Rectal smooth muscle tissue (tissue), 1 donor: ENCODE measurements at regions not wholly inside any gene's neighbourhood (a gene's known extent, or its start where the extent isn't known, plus 50 kb on each side); places are given as distances from the start of the nearest gene placed in this dataset.

ENCODE experiments used
- H3K27ac ChIP-seq: one replicate; pipeline ENCODE4 v1.7.0; 2013; ENCODE audit warnings: low read depth, low read length, inconsistent platforms
- H3K27me3 ChIP-seq: one replicate; pipeline ENCODE4 v1.7.0; 2013; ENCODE audit warnings: low read length; ENCODE audit not compliant: control insufficient read depth, insufficient read depth
- H3K36me3 ChIP-seq: one replicate; pipeline ENCODE4 v1.7.0; 2013; ENCODE audit warnings: low read length; ENCODE audit not compliant: control insufficient read depth, insufficient read depth
- H3K4me1 ChIP-seq: one replicate; pipeline ENCODE4 v1.7.0; 2013; ENCODE audit warnings: low read length; ENCODE audit not compliant: control insufficient read depth, insufficient read depth
- H3K4me3 ChIP-seq: one replicate; pipeline ENCODE4 v1.7.0; 2013; ENCODE audit warnings: low read length
- H3K9ac ChIP-seq: one replicate; pipeline ENCODE4 v1.7.0; 2013; ENCODE audit warnings: low read length

DNA sequence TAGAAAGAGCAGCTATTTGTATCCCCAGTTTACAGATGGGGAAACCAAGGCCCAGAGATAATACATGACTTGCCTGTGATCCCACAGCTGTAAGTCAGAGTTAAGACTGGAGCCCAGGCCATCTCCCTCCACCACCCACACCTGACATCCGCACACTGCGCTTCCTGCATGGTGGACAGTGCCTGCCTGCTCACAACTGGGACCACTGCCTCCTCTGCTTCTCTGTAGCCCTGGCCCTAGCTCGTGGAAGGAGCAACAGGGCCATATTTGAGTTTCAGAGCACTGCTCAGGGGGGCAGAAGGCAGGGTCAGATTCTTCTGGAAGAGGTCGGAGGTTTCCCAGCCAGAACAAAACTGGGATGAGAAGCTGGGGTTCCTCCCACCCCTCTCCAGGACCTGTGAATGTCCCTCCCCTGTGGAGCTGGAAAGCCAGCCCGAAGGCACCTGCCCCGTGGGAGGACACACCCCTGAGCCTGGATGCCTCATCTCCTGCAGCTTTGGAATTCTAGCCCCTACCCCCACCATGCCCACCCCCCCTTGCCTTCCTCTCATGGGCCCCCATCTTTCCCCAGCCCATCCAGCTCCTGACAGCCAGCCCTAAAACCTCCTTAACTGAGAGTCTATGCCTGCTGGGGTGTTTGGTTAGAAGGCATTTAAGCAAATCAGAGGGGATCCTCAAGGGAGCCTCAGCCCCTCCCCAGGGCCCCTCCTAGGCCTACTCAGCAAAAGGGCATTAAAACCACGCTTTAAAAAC is 100.1 kb downstream of the TPRA1 start:
- Histone ChIP-seq H3K36me3 (no peaks in the 10 kb centered on the region), H3K4me1 (no peaks in the 10 kb centered on the region), H3K9ac (no peak overlapping the region), H3K27me3 (no peaks in the 10 kb centered on the region), H3K27ac (no peak overlapping the region), H3K4me3 (no peak overlapping the region)

DNA sequence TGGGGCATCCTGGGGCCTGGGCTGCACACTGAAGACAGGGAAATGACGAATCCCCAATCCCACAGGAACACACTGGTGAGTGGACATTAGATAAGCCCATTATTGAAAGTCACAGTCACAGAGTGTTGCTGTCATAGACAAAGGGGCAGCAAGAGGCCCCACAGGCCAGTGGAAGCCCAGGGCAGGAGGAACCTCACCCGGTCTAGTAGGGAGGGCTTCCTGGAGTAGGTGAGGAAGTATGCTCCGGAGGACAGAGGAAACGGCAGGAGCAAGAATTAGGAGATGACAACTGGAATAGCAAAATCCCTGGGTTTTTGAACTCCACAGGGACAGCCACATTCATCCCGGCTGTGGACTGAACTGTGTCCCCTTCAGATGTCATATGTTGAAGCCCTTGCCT is 101.2 kb downstream of the TPRA1 start:
- H3K4me1 ChIP-seq, result no peaks in the 10 kb centered on the region
- no peak overlapping the region for H3K27ac ChIP-seq
- no peaks in the 10 kb centered on the region for H3K27me3 ChIP-seq
- H3K36me3 ChIP-seq, result no peaks in the 10 kb centered on the region
- no peak overlapping the region for H3K4me3 ChIP-seq
- H3K9ac ChIP-seq, result no peak overlapping the region

DNA sequence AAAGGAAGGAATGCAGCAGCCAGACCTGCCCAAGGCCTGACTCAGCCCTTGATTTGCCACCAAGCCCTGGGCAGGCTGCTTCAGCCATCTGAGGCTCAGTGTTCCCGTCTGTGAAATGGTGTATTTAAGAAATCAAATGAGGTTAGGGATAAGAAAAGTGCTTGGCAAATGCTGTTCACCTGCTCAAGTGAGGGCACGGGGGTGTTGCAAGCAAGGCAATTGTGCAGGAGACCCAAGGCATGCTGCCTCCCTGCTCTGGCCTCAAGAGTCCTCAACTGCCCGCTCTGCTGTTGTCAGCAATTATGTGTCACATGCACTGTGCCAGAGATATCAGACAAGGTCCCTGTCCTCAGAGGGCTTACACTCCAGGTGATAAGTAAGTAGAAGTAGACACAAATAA is 101.8 kb downstream of the TPRA1 start:
- Histone ChIP-seq H3K36me3 (no peaks in the 10 kb centered on the region), H3K4me1 (no peaks in the 10 kb centered on the region), H3K27ac (no peak overlapping the region), H3K9ac (no peak overlapping the region), H3K4me3 (no peak overlapping the region), H3K27me3 (no peaks in the 10 kb centered on the region)

DNA sequence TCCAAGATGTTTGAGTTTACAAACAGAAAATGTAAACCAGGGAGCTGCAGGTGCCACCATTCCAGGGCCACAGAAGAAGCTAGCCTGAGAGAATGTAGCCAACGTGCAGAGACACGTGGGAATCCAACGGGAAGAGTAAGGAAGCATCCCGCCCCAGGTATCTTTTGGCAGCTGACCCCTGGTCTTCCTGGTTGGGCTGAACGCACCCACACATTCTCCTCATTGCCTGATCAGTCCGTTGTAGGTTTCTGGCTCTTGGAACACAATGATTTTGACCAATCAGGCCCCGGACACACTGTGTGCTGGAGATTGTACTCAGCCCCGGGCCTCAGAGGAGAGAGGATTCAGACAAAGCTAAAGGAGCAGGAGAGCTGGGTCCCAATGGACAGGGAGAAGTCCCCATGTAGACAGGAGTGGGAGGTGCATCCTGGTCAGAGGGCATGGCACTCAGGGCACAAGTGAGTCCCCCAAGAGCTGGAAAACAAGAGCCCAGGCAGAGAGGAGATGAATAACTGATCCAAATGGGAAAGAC is 102.3 kb downstream of the TPRA1 start:
- no peak overlapping the region for H3K27ac ChIP-seq
- H3K36me3 ChIP-seq, result no peaks in the 10 kb centered on the region
- no peak overlapping the region for H3K4me3 ChIP-seq
- H3K9ac ChIP-seq, result no peak overlapping the region
- no peaks in the 10 kb centered on the region for H3K4me1 ChIP-seq
- no peaks in the 10 kb centered on the region for H3K27me3 ChIP-seq

DNA sequence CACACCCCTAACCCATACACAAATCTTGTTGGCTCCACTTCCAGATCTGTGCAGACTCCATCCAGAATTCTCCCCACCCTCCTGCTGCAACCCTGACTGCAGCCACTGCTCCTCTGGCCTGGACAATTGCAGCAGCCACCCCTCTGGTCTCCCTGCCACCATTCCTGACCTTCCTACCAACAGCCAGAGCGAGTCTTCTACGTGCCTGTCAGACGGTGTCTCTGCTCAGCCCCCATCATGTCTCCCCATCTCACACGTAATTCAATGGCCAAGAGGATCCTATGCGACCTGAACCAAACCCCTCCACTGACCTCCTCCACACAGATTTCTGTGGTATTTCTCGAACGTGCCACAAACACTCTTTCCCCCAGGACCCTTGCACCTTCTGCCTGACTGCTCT is 103.3 kb downstream of the TPRA1 start:
- Histone ChIP-seq H3K9ac (no peak overlapping the region), H3K36me3 (no peaks in the 10 kb centered on the region), H3K4me3 (no peak overlapping the region), H3K27ac (no peak overlapping the region), H3K27me3 (no peaks in the 10 kb centered on the region), H3K4me1 (no peaks in the 10 kb centered on the region)

DNA sequence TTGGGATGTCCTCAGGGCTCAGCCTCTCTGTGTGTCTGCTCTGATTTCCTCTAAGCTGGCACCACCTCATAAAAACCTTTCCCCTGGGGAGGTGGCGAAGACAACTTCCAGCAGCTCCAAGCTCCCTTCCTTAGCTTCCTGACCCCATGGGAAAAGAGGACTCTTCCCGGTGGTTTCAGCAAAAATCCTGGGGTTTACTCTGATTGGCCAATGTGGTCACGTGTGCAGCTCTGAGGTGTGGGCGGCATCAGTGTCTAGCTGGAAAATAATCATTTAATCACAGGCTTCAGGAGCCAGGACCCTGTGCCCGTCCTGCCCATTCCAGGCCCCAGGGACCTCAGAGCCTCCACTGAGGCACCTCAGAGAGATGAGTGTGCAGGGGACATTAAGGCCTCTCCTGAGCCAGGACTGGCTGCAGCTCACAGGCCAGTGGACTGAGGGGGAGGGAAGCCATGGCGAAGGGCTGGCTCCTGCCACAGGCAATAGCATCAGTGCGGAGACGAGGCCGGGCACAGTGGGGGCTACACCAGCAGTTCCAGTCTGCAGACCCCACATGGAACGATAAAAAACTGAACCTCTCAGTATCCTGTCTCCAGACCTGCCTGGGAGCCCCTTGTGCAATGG is 104.1 kb downstream of the TPRA1 start:
- H3K4me3 ChIP-seq, result no peak overlapping the region
- H3K27me3 ChIP-seq, result no peaks in the 10 kb centered on the region
- no peaks in the 10 kb centered on the region for H3K36me3 ChIP-seq
- no peaks in the 10 kb centered on the region for H3K4me1 ChIP-seq
- H3K9ac ChIP-seq, result no peak overlapping the region
- no peak overlapping the region for H3K27ac ChIP-seq

DNA sequence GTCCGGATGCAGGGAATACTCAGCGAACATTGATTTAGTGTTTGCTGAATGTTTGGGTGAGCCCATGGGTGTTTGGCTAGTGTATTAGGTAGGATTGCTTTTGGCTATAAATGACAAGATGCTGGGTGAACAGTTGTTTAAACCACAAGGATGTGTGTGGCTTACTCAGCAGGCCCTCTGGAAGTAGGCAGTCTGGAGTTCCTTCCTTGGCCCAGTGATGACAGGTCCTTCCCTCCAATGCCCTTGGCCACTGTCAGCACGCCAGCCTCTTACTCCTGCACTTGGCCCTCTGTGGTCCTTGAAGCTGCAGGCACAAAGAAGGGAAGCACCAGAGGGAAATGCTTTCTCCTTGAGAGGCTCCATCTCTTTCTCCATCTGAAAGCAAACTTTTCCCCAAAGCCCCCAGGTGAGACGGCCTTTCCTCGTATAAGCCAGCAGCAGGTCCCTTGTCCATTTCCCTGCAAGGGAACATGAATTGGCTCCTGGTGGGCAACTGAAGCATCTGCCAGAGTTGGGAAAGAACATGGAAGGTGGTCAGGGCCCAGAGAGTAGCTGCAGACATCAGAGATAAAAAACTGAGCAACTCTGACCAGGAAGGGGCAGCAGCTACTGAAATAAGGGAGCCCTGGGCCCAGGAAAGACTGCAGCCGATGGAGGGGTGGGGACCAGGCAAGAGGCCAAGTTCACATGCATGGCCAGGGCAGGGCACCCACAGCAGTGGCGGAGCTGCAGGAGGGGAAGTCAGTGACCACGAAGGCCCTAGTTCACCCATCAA is 105.0 kb downstream of the TPRA1 start:
- Histone ChIP-seq H3K36me3 (no peaks in the 10 kb centered on the region), H3K9ac (no peak overlapping the region), H3K27me3 (no peaks in the 10 kb centered on the region), H3K4me1 (no peaks in the 10 kb centered on the region), H3K4me3 (no peak overlapping the region), H3K27ac (no peak overlapping the region)

DNA sequence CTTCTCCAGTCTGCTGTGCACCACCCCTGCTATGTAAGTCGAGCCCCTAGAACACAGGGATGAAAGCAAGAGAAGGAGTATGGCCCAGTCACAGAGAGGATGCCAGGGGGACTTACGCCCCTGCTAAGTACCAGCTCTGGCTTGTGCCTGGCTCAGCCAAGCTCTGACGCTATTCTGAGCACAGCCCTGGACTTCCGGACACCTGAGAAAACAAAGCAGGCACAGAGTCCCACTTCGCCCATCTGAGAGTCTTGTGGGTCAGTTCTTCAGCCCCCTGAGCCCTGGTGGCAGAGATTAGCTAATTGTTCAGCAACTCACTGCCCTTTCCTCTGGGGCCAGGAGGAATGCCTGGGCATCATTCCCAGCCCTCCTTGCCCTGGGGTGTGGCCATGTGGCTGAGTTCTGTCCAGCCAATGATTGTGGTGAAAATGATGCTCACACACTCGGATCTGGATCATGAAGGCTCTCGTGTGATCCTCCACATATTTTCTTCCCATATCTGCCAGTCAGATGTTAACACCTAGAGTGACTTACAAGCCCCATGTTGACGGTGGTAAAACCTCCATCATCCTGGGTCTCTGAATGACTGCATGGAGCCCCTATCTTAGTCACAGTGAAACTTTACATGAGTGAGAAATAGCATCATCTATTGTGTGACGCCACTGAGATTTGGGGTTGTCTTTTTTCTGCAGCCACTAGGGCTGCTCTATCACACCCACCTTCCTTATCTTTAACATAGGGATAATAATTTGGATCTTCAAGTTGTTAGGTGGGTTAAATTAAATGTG is 105.7 kb downstream of the TPRA1 start:
- no peak overlapping the region for H3K27ac ChIP-seq
- no peaks in the 10 kb centered on the region for H3K36me3 ChIP-seq
- H3K4me3 ChIP-seq, result no peak overlapping the region
- H3K4me1 ChIP-seq, result no peaks in the 10 kb centered on the region
- H3K9ac ChIP-seq, result no peak overlapping the region
- no peaks in the 10 kb centered on the region for H3K27me3 ChIP-seq

DNA sequence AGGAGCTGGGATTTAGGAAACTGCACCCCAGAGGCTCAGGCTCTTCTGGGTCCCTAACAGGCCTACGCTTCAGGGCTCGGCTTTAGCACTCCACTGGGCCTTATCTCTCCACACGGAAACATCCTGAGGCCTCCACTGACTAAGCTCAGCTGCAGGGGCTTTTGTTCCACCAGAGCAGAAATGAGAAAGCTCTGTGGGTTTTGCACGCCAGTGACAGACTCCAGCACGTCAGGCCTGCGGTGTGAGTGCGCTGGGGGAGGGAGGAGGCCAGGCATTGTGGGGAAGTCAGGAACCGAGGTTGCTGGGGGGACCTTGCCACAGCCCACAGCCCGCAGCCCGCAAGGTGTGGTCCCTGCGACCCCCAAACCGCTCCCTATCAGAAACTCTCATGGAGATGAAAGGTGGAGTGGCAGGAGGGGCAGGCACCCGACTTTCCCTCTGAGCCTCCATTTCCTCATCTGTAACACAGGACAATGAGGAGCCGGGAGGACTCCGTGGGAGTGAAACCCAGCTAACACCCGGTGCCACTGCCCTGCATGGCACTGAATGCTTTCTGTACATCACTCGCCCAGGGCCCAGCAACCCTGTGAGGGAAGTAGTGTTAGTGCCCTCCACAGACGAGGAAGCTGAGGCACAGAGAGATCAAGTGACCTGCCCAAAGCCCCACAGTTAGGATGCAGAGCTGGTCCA is 106.5 kb downstream of the TPRA1 start:
- H3K9ac ChIP-seq, result no peak overlapping the region

DNA sequence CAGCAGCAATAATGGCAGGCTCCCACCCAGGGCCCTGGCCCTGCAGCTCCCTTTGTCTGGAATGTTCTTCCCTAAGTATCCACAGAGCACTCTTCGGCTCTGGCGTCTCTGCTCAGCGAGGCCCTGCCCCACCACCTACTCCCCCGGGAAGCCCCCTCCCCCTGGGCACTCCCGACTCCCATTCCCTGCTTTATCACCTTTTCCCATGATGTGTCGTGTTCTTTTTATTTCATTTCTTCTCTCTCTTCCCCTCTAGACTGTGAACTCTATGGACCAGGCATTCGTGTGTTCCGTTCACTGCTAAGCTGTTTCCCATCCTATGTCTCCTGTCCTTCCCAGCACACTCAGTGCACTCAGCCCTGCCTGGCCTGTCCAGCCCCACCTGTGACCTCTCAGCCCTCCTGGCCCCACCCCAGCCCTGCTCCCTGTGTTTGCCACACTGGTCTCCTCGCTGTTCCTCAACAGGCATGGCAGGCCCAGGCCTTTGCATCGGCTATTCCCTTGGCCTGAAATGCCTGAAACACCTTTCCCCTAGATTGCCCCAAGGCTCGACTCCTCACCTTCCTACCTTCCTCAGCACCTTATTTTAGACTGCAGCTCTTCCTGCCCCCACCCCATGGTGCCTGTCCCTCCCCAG is 107.4 kb downstream of the TPRA1 start:
- H3K9ac ChIP-seq, result no peak overlapping the region
- no peak overlapping the region for H3K4me3 ChIP-seq
- no peaks in the 10 kb centered on the region for H3K27me3 ChIP-seq
- no peak overlapping the region for H3K27ac ChIP-seq
- no peaks in the 10 kb centered on the region for H3K36me3 ChIP-seq
- H3K4me1 ChIP-seq, result no peaks in the 10 kb centered on the region

More for the DNA sequence above, 106.5 kb downstream of the TPRA1 start:
- H3K27me3 ChIP-seq, result no peaks in the 10 kb centered on the region
- no peaks in the 10 kb centered on the region for H3K36me3 ChIP-seq
- no peak overlapping the region for H3K4me3 ChIP-seq
- no peak overlapping the region for H3K27ac ChIP-seq
- no peaks in the 10 kb centered on the region for H3K4me1 ChIP-seq

DNA sequence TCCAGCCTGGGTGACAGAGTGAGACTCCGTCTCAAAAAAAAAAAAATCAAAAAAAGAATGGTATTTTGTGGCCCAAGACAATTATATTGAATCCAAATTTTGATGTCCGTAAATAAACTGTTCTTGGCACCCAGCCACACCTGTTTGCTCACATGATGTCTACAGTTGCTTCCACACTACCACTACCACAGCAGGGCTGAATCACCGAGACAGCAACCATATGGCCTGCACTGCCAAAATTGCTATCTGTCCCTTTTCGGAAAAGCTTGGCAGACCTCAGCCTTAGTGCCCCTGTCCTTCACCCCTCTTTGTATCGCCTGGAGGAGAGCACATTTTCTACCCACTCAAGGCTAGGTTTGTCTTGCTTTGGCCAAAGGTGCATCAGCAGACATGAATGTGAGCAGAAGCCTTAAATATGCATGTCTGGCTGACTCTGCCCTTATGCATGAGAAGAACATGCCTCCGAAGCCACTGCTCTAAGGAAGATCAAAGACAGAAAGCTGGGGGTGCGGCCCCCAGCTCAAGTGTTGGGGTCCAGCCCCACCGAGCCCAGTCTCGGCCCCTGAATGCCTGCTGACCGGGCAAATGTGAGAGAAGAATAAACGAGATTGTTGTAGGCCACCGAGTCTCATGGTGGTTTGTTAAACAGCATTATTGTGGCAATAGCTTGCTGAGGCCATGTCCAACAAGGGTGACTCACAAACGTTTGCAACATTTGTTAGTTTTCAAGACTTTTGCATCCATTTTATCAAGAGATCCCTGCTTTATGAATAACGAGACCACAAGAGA is 108.1 kb downstream of the TPRA1 start:
- Histone ChIP-seq H3K36me3 (no peaks in the 10 kb centered on the region), H3K4me3 (no peak overlapping the region), H3K27ac (no peak overlapping the region)

More for the DNA sequence above, 108.1 kb downstream of the TPRA1 start:
- no peaks in the 10 kb centered on the region for H3K4me1 ChIP-seq
- H3K9ac ChIP-seq, result no peak overlapping the region
- H3K27me3 ChIP-seq, result no peaks in the 10 kb centered on the region
